AML-193 (cell line): ENCODE measurements at regions not wholly inside any gene's neighbourhood (a gene's known extent, or its start where the extent isn't known, plus 50 kb on each side); places are given as distances from the start of the nearest gene placed in this dataset.

Source experiments
- DNase-seq, 2 experiments: peaks; one replicate each; lab custom pipeline; 2025; lab: John Stamatoyannopoulos, UW

DNA sequence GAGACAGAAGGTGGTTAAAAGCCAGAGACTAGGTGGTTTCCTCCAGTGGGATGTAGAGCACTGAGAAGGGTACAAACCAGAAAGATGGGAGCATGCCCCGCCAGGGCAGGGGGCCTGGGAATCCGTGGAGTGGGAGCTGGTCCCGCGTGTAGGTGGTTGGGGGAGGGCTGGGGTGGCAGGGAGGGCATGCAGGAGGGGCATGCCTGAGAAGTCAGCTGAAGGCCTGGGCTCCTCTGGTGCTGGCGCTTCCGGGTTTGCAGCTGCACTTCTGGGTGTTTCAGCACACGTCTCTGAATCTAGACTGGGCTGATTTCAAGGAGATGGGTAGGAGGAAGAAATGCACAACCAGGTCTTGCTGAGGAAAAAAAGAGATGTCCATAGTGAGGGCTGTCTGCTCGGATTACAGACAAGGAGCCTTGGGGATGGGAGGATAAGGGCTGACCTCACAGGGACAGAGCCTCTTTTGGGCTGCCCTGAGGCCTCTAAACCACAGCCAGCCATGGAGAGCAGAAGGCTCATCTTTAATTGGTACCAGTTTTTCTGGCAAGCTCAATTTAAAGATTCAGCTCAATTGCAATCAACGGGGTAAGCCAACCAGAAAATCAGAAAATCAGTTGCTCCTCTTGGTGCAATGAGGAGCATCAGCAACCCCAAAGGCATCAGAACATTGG, 151.9 kb downstream of the FAM43A start:
- no peak for DNase-seq

- DNase-seq: no peak
Measured at GRCh38 chr3:194838236-194838635, 152.6 kb downstream of the FAM43A start.

DNA sequence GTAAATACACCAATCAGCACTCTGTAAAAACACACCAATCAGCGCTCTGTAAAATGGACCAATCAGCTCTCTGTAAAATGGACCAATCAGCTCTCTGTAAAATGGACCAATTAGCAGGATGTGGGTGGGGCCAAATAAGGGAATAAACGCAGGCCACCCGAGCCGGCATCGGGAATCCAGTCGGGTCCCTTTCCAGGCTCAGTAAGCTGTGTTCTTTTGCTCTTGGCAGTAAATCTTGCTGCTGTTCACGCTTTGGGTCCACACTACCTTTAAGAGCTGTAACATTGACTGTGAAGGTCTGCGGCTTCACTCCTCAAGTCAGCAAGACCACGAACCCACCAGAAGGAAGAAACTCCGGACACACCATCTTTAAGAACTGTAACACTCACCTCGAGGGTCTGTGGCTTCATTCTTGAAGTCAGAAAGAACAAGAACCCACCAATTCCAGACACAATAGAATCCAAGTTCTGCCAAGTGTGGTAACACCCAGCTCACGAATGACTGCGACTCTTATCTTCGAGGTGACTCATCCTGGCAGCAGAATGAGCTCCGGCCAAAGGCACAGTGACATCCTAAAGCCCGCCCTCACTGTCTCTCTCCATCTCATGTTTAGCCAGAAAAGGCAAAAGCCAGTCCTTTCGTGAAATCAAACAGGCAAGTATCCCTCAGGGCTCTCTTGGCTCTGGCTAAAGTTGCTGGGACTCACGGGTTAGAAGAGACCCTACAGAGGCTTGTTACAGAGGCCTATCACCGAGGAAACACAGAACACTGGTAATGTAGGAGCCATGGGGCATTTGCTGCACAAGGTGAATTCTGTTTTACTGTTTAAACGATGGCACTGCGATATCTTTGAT, 155.2 kb downstream of the FAM43A start:
- no peak for DNase-seq

- DNase-seq: no peak
Measured at GRCh38 chr3:194841515-194841841, 155.8 kb downstream of the FAM43A start.

GRCh38 chr3:194843556-194843955, 157.9 kb downstream of the FAM43A start:
- DNase-seq: no peak

DNA sequence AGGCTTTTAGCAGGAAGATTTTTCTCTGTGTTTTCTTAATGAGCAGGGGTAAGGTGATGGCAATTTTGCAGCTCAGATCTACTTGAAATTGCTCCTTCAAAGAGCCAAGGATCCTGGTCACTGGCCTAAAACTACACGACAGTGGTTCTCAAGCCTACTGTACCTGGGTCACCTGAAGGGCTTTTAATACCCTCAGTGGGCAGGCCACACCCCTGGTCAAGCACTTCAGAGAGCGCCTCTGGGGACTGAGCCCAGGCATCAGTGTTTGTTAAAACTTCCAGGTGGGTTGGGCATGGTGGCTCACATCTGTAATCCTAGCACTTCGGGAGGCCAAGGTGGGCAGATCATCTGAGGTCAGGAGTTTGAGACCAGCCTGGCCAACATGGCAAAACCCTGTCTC, 158.4 kb downstream of the FAM43A start:
- no peak for DNase-seq

DNA sequence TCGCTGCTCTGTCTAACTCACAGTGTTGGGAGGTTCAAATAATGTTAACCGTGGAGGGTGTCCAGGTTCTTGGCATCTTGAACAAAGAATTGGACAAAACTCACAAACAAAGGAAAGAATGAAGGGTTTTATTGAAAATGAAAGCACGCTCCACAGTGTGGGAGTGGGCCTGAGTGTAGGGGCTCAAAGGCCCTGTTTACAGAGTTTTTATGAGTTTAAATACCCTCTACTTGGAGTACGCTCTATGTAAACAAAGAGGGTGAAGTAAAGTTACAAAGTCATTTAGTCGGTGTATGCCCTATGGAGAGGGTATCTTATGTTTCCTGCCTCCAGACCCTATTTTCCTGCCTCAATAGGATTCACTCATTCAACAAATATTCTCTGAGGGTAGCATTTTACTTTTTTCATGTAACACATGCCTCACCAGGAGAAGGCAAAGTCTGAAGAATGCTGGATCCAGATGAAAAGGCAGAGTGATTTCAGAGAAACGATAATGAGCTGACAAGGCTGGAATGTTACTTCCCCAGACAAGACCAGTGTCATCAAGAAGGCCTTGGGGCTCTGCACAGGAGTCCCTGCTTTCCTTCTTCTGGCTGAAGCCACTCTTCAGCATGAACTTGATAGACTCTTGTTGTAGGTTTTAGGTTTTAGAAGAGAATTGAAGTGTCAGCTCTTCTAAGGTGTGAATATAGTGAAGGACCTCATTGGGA, 163.6 kb downstream of the FAM43A start:
- DNase-seq: no peak

- no peak for DNase-seq
Measured at GRCh38 chr3:194851254-194851653, 165.6 kb downstream of the FAM43A start.

DNA sequence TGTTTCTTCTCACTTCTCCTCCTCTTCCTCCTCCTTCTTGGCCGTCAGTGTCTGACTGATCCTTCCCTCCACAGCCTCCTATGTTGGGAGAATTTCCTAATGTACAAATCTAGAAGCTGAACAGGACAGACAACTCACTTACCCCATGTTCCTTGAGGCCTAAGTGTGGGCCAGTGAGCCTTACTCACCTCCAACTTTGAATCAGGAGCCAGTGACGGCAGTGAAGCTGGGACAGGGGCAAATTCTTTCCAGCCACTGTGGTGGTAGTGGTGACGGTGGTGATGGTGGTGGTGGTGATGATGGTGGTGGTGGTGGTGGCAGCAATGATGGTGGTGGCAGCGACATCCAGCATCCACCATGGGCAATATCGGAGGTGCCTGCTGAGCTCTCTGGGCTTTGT, 166.3 kb downstream of the FAM43A start:
- DNase-seq: no peak

DNA sequence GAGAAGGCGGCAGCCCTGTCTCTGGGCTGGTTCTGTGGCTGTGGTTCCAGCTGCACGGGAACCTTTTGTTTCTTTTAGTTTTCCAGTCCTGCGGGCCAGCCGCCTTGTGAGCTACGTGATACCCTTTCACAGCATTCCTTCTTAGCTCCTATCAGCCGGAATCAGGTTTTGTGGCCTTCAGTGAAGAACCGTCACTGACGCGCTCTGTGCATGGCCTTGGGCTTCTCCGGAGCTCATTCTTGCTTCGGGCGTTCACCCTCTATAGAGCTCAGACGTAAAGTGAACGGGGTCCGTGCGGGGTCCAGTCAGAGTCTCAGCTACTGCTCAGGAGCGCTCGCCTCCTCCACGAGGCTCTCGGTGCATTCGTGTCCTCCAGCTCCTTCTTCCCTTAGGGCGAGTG, 166.7 kb downstream of the FAM43A start:
- DNase-seq: no peak

GRCh38 chr3:194852831-194853508, 167.3 kb downstream of the FAM43A start:
- DNase-seq: no peak

DNA sequence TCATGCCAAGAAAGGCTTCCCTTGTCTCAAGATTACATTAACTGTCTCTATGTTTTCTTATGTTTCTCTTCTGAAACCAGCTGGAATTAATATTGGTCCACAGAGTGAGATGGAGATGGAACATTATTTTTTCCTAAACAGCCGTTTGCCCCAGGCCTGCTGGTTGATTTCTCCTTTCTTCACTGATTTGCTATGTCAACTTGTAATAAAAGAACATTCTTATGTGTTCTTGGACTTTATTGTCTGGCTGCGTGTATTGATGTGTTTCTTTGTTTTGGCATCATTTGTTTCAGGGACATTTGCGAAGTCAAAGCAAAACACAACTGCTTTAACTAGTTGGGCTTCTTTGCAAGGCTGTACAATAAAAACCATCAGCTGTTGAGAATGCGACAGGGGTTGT, 168.5 kb downstream of the FAM43A start:
- DNase-seq: no peak

- DNase-seq: peak in 1 of 2 experiments; percentile 13
Measured at GRCh38 chr3:194854659-194855390, 169.1 kb downstream of the FAM43A start.

DNA sequence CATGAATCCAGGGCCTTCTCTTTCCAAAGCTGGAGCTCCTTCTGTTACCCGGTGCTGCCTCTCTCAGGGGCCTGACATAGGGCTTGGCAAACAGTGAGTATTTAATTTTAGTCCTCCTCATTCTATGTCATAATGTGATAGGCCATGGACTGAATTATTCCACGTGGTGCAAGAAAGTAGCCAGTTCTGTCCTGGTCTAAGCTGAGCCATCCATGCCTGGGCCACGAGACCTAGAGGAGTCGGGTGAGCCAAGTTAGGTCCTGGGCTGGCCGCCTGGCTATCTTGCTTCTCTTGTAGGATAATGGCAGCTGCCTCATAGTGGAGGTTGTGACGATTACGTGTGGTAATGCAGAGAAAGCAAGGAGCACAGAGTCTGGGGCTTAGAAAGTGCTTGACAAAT, 170.6 kb downstream of the FAM43A start:
- DNase-seq: no peak

DNA sequence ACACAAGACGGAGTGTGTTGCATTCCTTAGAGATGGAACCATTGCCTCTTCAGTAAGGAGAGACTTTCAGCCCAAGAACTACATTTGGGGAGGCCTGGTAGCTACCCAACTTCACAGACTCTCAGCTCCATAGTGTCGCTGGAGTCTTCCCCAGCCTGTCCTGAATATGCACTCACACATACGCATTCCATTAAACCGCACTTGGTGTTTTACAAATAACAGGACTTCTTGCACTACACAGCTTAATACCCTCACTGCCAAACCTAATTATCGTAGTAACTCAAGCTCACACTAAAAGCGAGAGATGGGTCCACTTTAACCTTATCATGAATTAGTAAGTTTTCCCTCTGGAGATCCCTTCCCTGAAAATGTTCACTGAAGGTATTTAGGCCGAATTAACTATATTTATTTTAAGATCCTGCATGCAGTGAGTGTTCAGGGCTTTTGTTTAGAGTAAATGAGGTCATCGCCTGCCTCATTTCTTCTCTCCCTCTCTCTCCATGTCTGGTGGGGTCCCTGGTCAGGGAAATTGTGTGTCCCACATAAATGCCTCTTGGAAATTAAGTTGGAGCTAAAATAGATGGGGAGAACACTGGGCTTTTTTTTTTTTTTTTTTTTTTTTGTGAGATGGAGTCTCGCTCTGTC, 171.9 kb downstream of the FAM43A start:
- no peak for DNase-seq

- no peak for DNase-seq
Measured at GRCh38 chr3:194858382-194858781, 172.7 kb downstream of the FAM43A start.

DNA sequence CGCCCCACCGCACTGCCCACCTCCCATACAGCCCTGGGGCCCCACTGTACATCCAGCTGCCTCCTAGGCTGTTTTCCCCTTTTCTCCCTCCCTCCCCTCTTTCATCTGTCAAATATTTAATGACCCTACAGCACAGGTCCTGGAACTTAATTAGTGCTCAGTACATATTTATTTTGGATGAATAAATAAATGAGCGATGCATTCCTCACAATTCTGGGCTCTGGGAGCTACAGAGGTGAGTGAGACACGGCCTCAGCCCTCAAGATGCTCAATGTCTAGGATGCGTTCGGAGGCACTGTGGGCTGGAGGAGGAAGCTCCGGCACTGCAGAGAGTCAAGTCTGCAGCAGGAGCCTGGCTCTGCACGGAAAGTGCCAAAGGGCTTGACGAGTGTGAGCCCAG, 175.0 kb downstream of the FAM43A start:
- DNase-seq: no peak

- DNase-seq: no peak
Measured at GRCh38 chr3:194861375-194861774, 175.7 kb downstream of the FAM43A start.

- no peak for DNase-seq
Measured at GRCh38 chr3:194865061-194865460, 179.4 kb downstream of the FAM43A start.

- no peak for DNase-seq
Measured at GRCh38 chr3:194865615-194866014, 179.9 kb downstream of the FAM43A start.

DNA sequence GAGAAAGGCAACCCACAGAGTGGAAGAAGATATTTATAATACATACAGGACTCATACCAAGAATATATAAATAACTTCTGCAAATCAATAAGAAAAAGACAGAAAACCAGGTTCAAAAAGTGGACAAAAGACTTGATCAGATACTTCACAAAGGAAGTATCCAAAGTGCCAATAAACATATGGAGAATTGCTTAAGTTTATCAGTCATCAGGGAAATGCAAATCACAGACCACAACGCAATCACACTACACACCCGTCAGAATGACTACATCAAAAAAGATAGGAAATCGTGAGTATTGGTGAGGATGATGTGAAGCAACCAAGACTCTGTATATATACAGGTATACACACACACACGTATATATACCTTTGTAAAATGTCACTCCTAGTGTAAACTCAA, 180.6 kb downstream of the FAM43A start:
- DNase-seq: no peak
